ENCODE measurements at regions not wholly inside any gene's neighbourhood (a gene's known extent, or its start where the extent isn't known, plus 50 kb on each side); places are given as distances from the start of the nearest gene placed in this dataset.

- H2AFZ ChIP-seq (ENCODE audit: low read depth, low read length), result no peak overlapping the region
- H3K9me2 ChIP-seq (ENCODE audit: insufficient read depth, low read length), result no peaks in the 10 kb centered on the region
- H3K4me3 ChIP-seq (ENCODE audit: low read length), result no peak overlapping the region
- no peaks in the 10 kb centered on the region for H3K9me3 ChIP-seq (ENCODE audit: low read length)
- H3F3A ChIP-seq (ENCODE audit: insufficient read depth, low read length, poor library complexity, severe bottlenecking), result no peaks in the 10 kb centered on the region
- no peak overlapping the region for H3K27ac ChIP-seq (ENCODE audit: low read length)
- no peak for TF ChIP-seq TAF1 (IDR thresholded peaks at IDR 0.05; ENCODE audit: low read depth)
- no peak for TF ChIP-seq CTCF (IDR thresholded peaks at IDR 0.05; ENCODE audit: poor library complexity, severe bottlenecking)
- no peak for TF ChIP-seq POLR2AphosphoS5 (IDR thresholded peaks at IDR 0.05)
- no peak for TF ChIP-seq MXI1 (conservative IDR thresholded peaks at IDR 0.05; ENCODE audit: poor library complexity, severe bottlenecking)
- TF ChIP-seq SMC3 (conservative IDR thresholded peaks at IDR 0.05; ENCODE audit: poor library complexity), result no peak
- no peak for TF ChIP-seq RAD21 (conservative IDR thresholded peaks at IDR 0.05)
- TF ChIP-seq EP300 (conservative IDR thresholded peaks at IDR 0.05; ENCODE audit: poor library complexity, severe bottlenecking), result no peak
- no peak for TF ChIP-seq EZH2 (IDR thresholded peaks at IDR 0.05; ENCODE audit: borderline replicate concordance, insufficient read depth, low read length, poor library complexity, severe bottlenecking)
- no peak for TF ChIP-seq REST (IDR thresholded peaks at IDR 0.05; ENCODE audit: borderline replicate concordance)
- no peaks in the 10 kb centered on the region for H4K20me1 ChIP-seq (ENCODE audit: insufficient read depth)
- H3K36me3 ChIP-seq (ENCODE audit: insufficient read depth, low read length), result no peaks in the 10 kb centered on the region
- no peak overlapping the region for H3K9ac ChIP-seq (ENCODE audit: low read length)
- H3K79me2 ChIP-seq (replicated peaks; ENCODE audit: insufficient read depth, low read length), result no peaks in the 10 kb centered on the region
- no peaks in the 10 kb centered on the region for H3K27me3 ChIP-seq (ENCODE audit: insufficient read depth, low read depth, low read length)
- no peak overlapping the region for H3K4me2 ChIP-seq (ENCODE audit: low read length)
These were observed 349.2 kb upstream of the LMO3 start for GRCh38 chr12:16955083-16955657.

DNA sequence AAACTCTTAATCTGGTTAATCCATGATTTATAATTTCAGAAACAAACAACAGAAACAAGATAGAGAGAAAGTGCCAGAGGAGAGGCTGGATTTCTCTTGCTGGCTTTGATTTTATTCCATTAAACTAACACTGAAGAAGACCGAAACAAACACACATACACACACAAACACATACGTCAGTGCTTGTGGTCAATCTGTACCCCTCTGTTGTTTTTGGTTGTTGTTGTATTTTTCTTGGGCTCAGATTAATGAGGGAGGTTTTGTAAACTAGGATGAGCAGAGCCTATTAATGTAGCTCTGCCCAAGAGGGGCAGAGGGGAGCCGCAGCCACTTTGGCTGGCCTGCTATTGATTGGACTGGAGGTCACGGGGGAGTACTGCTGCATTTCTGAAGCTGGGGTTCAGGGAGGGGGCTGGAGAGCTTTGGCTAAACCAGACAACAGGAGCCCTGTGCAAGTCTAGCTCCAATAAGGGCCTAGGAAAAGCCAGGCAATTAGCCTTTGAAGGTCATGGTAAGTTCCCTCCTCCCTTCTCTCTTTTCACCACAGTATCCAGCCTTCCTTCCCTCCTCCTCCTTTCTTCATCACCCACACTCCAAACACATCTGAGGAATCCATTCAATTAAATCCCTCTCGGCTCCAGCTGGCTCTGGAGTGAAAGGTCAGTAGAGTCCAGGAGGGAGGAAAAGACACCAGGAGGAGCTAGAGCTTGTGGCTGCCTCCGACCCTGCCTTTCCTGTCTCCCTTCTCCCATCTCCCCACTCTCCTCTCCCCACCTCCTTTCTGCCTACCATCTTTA lies 344.1 kb upstream of the LMO3 start:
- H3F3A ChIP-seq (ENCODE audit: insufficient read depth, low read length, poor library complexity, severe bottlenecking), result no peaks in the 10 kb centered on the region
- H3K27ac ChIP-seq (ENCODE audit: low read length), result no peak overlapping the region
- no peaks in the 10 kb centered on the region for H3K27me3 ChIP-seq (ENCODE audit: insufficient read depth, low read depth, low read length)
- H3K79me2 ChIP-seq (replicated peaks; ENCODE audit: insufficient read depth, low read length), result no peaks in the 10 kb centered on the region
- no peaks in the 10 kb centered on the region for H3K9me3 ChIP-seq (ENCODE audit: low read length)
- H4K20me1 ChIP-seq (ENCODE audit: insufficient read depth), result no peaks in the 10 kb centered on the region
- H3K4me3 ChIP-seq (ENCODE audit: low read length), result no peak overlapping the region
- H3K36me3 ChIP-seq (ENCODE audit: insufficient read depth, low read length), result no peaks in the 10 kb centered on the region
- H3K4me2 ChIP-seq (ENCODE audit: low read length), result no peak overlapping the region
- TF ChIP-seq CTCF (IDR thresholded peaks at IDR 0.05; ENCODE audit: poor library complexity, severe bottlenecking) (no peak), POLR2AphosphoS5 (IDR thresholded peaks at IDR 0.05) (no peak), EZH2 (IDR thresholded peaks at IDR 0.05; ENCODE audit: borderline replicate concordance, insufficient read depth, low read length, poor library complexity, severe bottlenecking) (no peak), TAF1 (IDR thresholded peaks at IDR 0.05; ENCODE audit: low read depth) (no peak), EP300 (conservative IDR thresholded peaks at IDR 0.05; ENCODE audit: poor library complexity, severe bottlenecking) (no peak), RAD21 (conservative IDR thresholded peaks at IDR 0.05) (no peak), MXI1 (conservative IDR thresholded peaks at IDR 0.05; ENCODE audit: poor library complexity, severe bottlenecking) (no peak), SMC3 (conservative IDR thresholded peaks at IDR 0.05; ENCODE audit: poor library complexity) (no peak), REST (IDR thresholded peaks at IDR 0.05; ENCODE audit: borderline replicate concordance) (no peak)
- no peak overlapping the region for H2AFZ ChIP-seq (ENCODE audit: low read depth, low read length)
- no peak overlapping the region for H3K9ac ChIP-seq (ENCODE audit: low read length)
- H3K9me2 ChIP-seq (ENCODE audit: insufficient read depth, low read length), result no peaks in the 10 kb centered on the region

All from neural cell (in vitro differentiated cells).